ENCODE measurements at regions not wholly inside any gene's neighbourhood (a gene's known extent, or its start where the extent isn't known, plus 50 kb on each side); places are given as distances from the start of the nearest gene placed in this dataset.

GRCh38 chr1:88399690-88400089, 284.4 kb upstream of the PKN2 start (continued):
- TF ChIP-seq STAT6 (CRISPR knock-in tag; conservative IDR thresholded peaks at IDR 0.05; ENCODE audit: low read depth), result no peak
- no peak for TF ChIP-seq FOXP1 (CRISPR knock-in tag; IDR thresholded peaks at IDR 0.05; ENCODE audit: borderline replicate concordance)

GRCh38 chr1:88401313-88401712, 282.8 kb upstream of the PKN2 start:
- ATAC-seq, result no peak
- Mint-ChIP-seq H3K4me3 (no peak overlapping the region), H3K27ac (no peak overlapping the region), H3K36me3 (no peaks in the 10 kb centered on the region), H3K4me1 (peaks cover 24% of the 10 kb centered on the region), H3K9me3 (peaks cover 7% of the 10 kb centered on the region; the same call in 1 of the 2 replicates), H3K27me3 (ENCODE audit: low read depth) (no peaks in the 10 kb centered on the region)
- TF ChIP-seq ZBTB21 (CRISPR knock-in tag; IDR thresholded peaks at IDR 0.05; ENCODE audit: borderline replicate concordance) (no peak), ZNF423 (CRISPR knock-in tag; IDR thresholded peaks at IDR 0.05) (no peak), MYBL2 (CRISPR knock-in tag; IDR thresholded peaks at IDR 0.05) (no peak), NFATC4 (CRISPR knock-in tag; IDR thresholded peaks at IDR 0.05) (no peak), ZNF232 (CRISPR knock-in tag; IDR thresholded peaks at IDR 0.05) (no peak), FOXK1 (CRISPR knock-in tag; IDR thresholded peaks at IDR 0.05) (no peak), CTCF (IDR thresholded peaks at IDR 0.05) (no peak), ELF4 (CRISPR knock-in tag; IDR thresholded peaks at IDR 0.05; ENCODE audit: low read depth) (no peak), STAT6 (CRISPR knock-in tag; conservative IDR thresholded peaks at IDR 0.05; ENCODE audit: low read depth) (no peak), ZNF425 (CRISPR knock-in tag; conservative IDR thresholded peaks at IDR 0.05) (no peak), OVOL2 (CRISPR knock-in tag; IDR thresholded peaks at IDR 0.05; ENCODE audit: borderline replicate concordance) (no peak), FOXP1 (CRISPR knock-in tag; IDR thresholded peaks at IDR 0.05; ENCODE audit: borderline replicate concordance) (no peak), CBFB (CRISPR knock-in tag; IDR thresholded peaks at IDR 0.05; ENCODE audit: low read depth) (no peak), ZNF317 (CRISPR knock-in tag; IDR thresholded peaks at IDR 0.05; ENCODE audit: borderline replicate concordance, low read depth) (no peak), PRRX2 (CRISPR knock-in tag; IDR thresholded peaks at IDR 0.05) (no peak), JUN (CRISPR knock-in tag; IDR thresholded peaks at IDR 0.05) (no peak), ZNF532 (CRISPR knock-in tag; IDR thresholded peaks at IDR 0.05; ENCODE audit: borderline replicate concordance) (no peak)
- no peak for DNase-seq (ENCODE audit: low spot score)
- CTCF ChIA-PET, result no interaction called here
- POLR2A ChIA-PET, result no interaction called here
